ENCODE measurements at regions not wholly inside any gene's neighbourhood (a gene's known extent, or its start where the extent isn't known, plus 50 kb on each side); places are given as distances from the start of the nearest gene placed in this dataset.

- H3K4ac ChIP-seq (ENCODE audit: low read depth in 1 of 2, low read length in 2 of 2), result no peak overlapping the region
- no peaks in the 10 kb centered on the region for H3K4me1 ChIP-seq (ENCODE audit: control insufficient read depth, insufficient read depth, low read depth, low read length)
- WGBS, result 84% methylated on average over 3 of the region's 3 CpGs
- H2BK15ac ChIP-seq (ENCODE audit: low read depth, poor library complexity, severe bottlenecking), result no peak overlapping the region
- no peak overlapping the region for H3K4me3 ChIP-seq (ENCODE audit: insufficient read depth in 1 of 2, low read depth in 1 of 2, low read length in 2 of 2)
- no peak overlapping the region for H3K4me2 ChIP-seq (ENCODE audit: low read length, poor library complexity, severe bottlenecking)
- no peak for DNase-seq
- H3K36me3 ChIP-seq (ENCODE audit: control insufficient read depth in 1 of 2, insufficient read depth in 2 of 2, low read depth in 1 of 2, low read length in 2 of 2), result no peaks in the 10 kb centered on the region
- H2BK12ac ChIP-seq (ENCODE audit: low read length in 2 of 2), result no peak overlapping the region
- H3K79me1 ChIP-seq (replicated peaks; ENCODE audit: low read length, poor library complexity, severe bottlenecking), result no peaks in the 10 kb centered on the region
- no peak overlapping the region for H2BK120ac ChIP-seq (ENCODE audit: low read depth, low read length)
- H4K91ac ChIP-seq (ENCODE audit: low read length), result no peak overlapping the region
- H3K9me3 ChIP-seq (ENCODE audit: control insufficient read depth, low read length), result peaks cover 9% of the 10 kb centered on the region
- H4K8ac ChIP-seq (ENCODE audit: low read length), result no peak overlapping the region
- H3K18ac ChIP-seq (ENCODE audit: low read depth in 1 of 2, low read length in 2 of 2), result no peak overlapping the region
- no peak overlapping the region for H3K14ac ChIP-seq (ENCODE audit: low read length in 2 of 2)
- no peak overlapping the region for H3K27ac ChIP-seq (ENCODE audit: low read length, poor library complexity, severe bottlenecking)
- H3K23ac ChIP-seq (ENCODE audit: low read length in 2 of 2), result no peak overlapping the region
- H2BK5ac ChIP-seq (ENCODE audit: low read depth, low read length, poor library complexity, severe bottlenecking), result no peak overlapping the region
- no peaks in the 10 kb centered on the region for H3K27me3 ChIP-seq (ENCODE audit: control insufficient read depth in 1 of 2, insufficient read depth in 1 of 2, low read length in 2 of 2)
- H3K9ac ChIP-seq (ENCODE audit: low read length), result no peak overlapping the region
- no peak overlapping the region for H2AK5ac ChIP-seq (ENCODE audit: low read length, severe bottlenecking)
- no peak overlapping the region for H2AFZ ChIP-seq (ENCODE audit: low read depth, low read length)
Measured at GRCh38 chr7:67401492-67401891, 404.9 kb downstream of the TYW1 start.

- Histone ChIP-seq H3K36me3 (ENCODE audit: control insufficient read depth in 1 of 2, insufficient read depth in 2 of 2, low read depth in 1 of 2, low read length in 2 of 2) (no peaks in the 10 kb centered on the region), H4K8ac (ENCODE audit: low read length) (no peak overlapping the region), H3K18ac (ENCODE audit: low read depth in 1 of 2, low read length in 2 of 2) (no peak overlapping the region), H2AFZ (ENCODE audit: low read depth, low read length) (no peak overlapping the region), H2BK12ac (ENCODE audit: low read length in 2 of 2) (no peak overlapping the region), H3K9ac (ENCODE audit: low read length) (no peak overlapping the region), H3K4me2 (ENCODE audit: low read length, poor library complexity, severe bottlenecking) (no peak overlapping the region), H3K14ac (ENCODE audit: low read length in 2 of 2) (no peak overlapping the region), H2BK120ac (ENCODE audit: low read depth, low read length) (no peak overlapping the region), H2AK5ac (ENCODE audit: low read length, severe bottlenecking) (no peak overlapping the region), H3K9me3 (ENCODE audit: control insufficient read depth, low read length) (peaks cover 9% of the 10 kb centered on the region), H2BK15ac (ENCODE audit: low read depth, poor library complexity, severe bottlenecking) (no peak overlapping the region), H3K27ac (ENCODE audit: low read length, poor library complexity, severe bottlenecking) (no peak overlapping the region), H4K91ac (ENCODE audit: low read length) (no peak overlapping the region), H3K4me3 (ENCODE audit: insufficient read depth in 1 of 2, low read depth in 1 of 2, low read length in 2 of 2) (no peak overlapping the region), H3K23ac (ENCODE audit: low read length in 2 of 2) (no peak overlapping the region), H3K79me1 (replicated peaks; ENCODE audit: low read length, poor library complexity, severe bottlenecking) (no peaks in the 10 kb centered on the region), H2BK5ac (ENCODE audit: low read depth, low read length, poor library complexity, severe bottlenecking) (no peak overlapping the region), H3K4ac (ENCODE audit: low read depth in 1 of 2, low read length in 2 of 2) (no peak overlapping the region), H3K27me3 (ENCODE audit: control insufficient read depth in 1 of 2, insufficient read depth in 1 of 2, low read length in 2 of 2) (no peaks in the 10 kb centered on the region), H3K4me1 (ENCODE audit: control insufficient read depth, insufficient read depth, low read depth, low read length) (no peaks in the 10 kb centered on the region)
- WGBS, result 68% methylated on average over 4 of the region's 4 CpGs
- DNase-seq, result no peak
Measured at GRCh38 chr7:67402280-67402679, 405.6 kb downstream of the TYW1 start.

- Histone ChIP-seq H3K36me3 (ENCODE audit: control insufficient read depth in 1 of 2, insufficient read depth in 2 of 2, low read depth in 1 of 2, low read length in 2 of 2) (no peaks in the 10 kb centered on the region), H2BK12ac (ENCODE audit: low read length in 2 of 2) (no peak overlapping the region), H2BK5ac (ENCODE audit: low read depth, low read length, poor library complexity, severe bottlenecking) (no peak overlapping the region), H3K18ac (ENCODE audit: low read depth in 1 of 2, low read length in 2 of 2) (no peak overlapping the region), H2AK5ac (ENCODE audit: low read length, severe bottlenecking) (no peak overlapping the region), H2BK120ac (ENCODE audit: low read depth, low read length) (no peak overlapping the region), H3K14ac (ENCODE audit: low read length in 2 of 2) (no peak overlapping the region), H3K9me3 (ENCODE audit: control insufficient read depth, low read length) (peaks cover 9% of the 10 kb centered on the region), H3K23ac (ENCODE audit: low read length in 2 of 2) (no peak overlapping the region), H3K4ac (ENCODE audit: low read depth in 1 of 2, low read length in 2 of 2) (no peak overlapping the region), H3K27ac (ENCODE audit: low read length, poor library complexity, severe bottlenecking) (no peak overlapping the region), H3K27me3 (ENCODE audit: control insufficient read depth in 1 of 2, insufficient read depth in 1 of 2, low read length in 2 of 2) (no peaks in the 10 kb centered on the region), H3K79me1 (replicated peaks; ENCODE audit: low read length, poor library complexity, severe bottlenecking) (no peaks in the 10 kb centered on the region), H2AFZ (ENCODE audit: low read depth, low read length) (no peak overlapping the region), H2BK15ac (ENCODE audit: low read depth, poor library complexity, severe bottlenecking) (no peak overlapping the region), H3K9ac (ENCODE audit: low read length) (no peak overlapping the region), H4K8ac (ENCODE audit: low read length) (no peak overlapping the region), H3K4me1 (ENCODE audit: control insufficient read depth, insufficient read depth, low read depth, low read length) (no peaks in the 10 kb centered on the region), H4K91ac (ENCODE audit: low read length) (no peak overlapping the region), H3K4me2 (ENCODE audit: low read length, poor library complexity, severe bottlenecking) (no peak overlapping the region), H3K4me3 (ENCODE audit: insufficient read depth in 1 of 2, low read depth in 1 of 2, low read length in 2 of 2) (no peak overlapping the region)
- 60% methylated on average over 1 of the region's 1 CpG for WGBS
- no peak for DNase-seq
Measured at GRCh38 chr7:67406976-67407375, 410.3 kb downstream of the TYW1 start.

- Histone ChIP-seq H2AK5ac (ENCODE audit: low read length, severe bottlenecking) (no peak overlapping the region), H3K4me3 (ENCODE audit: insufficient read depth in 1 of 2, low read depth in 1 of 2, low read length in 2 of 2) (no peak overlapping the region), H3K9ac (ENCODE audit: low read length) (no peak overlapping the region), H3K4me2 (ENCODE audit: low read length, poor library complexity, severe bottlenecking) (no peak overlapping the region), H3K4me1 (ENCODE audit: control insufficient read depth, insufficient read depth, low read depth, low read length) (no peaks in the 10 kb centered on the region), H2BK120ac (ENCODE audit: low read depth, low read length) (no peak overlapping the region), H2BK5ac (ENCODE audit: low read depth, low read length, poor library complexity, severe bottlenecking) (no peak overlapping the region), H3K36me3 (ENCODE audit: control insufficient read depth in 1 of 2, insufficient read depth in 2 of 2, low read depth in 1 of 2, low read length in 2 of 2) (no peaks in the 10 kb centered on the region), H3K4ac (ENCODE audit: low read depth in 1 of 2, low read length in 2 of 2) (no peak overlapping the region), H2BK12ac (ENCODE audit: low read length in 2 of 2) (no peak overlapping the region), H3K9me3 (ENCODE audit: control insufficient read depth, low read length) (peaks cover 5% of the 10 kb centered on the region), H3K14ac (ENCODE audit: low read length in 2 of 2) (no peak overlapping the region), H3K79me1 (replicated peaks; ENCODE audit: low read length, poor library complexity, severe bottlenecking) (no peaks in the 10 kb centered on the region), H4K91ac (ENCODE audit: low read length) (no peak overlapping the region), H4K8ac (ENCODE audit: low read length) (no peak overlapping the region), H3K18ac (ENCODE audit: low read depth in 1 of 2, low read length in 2 of 2) (no peak overlapping the region), H2BK15ac (ENCODE audit: low read depth, poor library complexity, severe bottlenecking) (no peak overlapping the region), H2AFZ (ENCODE audit: low read depth, low read length) (no peak overlapping the region), H3K23ac (ENCODE audit: low read length in 2 of 2) (no peak overlapping the region), H3K27ac (ENCODE audit: low read length, poor library complexity, severe bottlenecking) (no peak overlapping the region), H3K27me3 (ENCODE audit: control insufficient read depth in 1 of 2, insufficient read depth in 1 of 2, low read length in 2 of 2) (no peaks in the 10 kb centered on the region)
- 66% methylated on average over 9 of the region's 9 CpGs for WGBS
- DNase-seq, result no peak
Measured at GRCh38 chr7:67407392-67408071, 410.9 kb downstream of the TYW1 start.
